ENCODE measurements at regions not wholly inside any gene's neighbourhood (a gene's known extent, or its start where the extent isn't known, plus 50 kb on each side); places are given as distances from the start of the nearest gene placed in this dataset.
A peak's percentile ranks its signal among the peaks of the same experiment; 100 is the strongest.
"Not testable (repeated sequence)": the region's sequence is repeated elsewhere in the genome, so short reads cannot be mapped to it uniquely, and the experiment has no call there.

GRCh38 chr14:37864861-37865718 lies 269.7 kb downstream of the TTC6 start:
- TF ChIP-seq, protein P1, sequence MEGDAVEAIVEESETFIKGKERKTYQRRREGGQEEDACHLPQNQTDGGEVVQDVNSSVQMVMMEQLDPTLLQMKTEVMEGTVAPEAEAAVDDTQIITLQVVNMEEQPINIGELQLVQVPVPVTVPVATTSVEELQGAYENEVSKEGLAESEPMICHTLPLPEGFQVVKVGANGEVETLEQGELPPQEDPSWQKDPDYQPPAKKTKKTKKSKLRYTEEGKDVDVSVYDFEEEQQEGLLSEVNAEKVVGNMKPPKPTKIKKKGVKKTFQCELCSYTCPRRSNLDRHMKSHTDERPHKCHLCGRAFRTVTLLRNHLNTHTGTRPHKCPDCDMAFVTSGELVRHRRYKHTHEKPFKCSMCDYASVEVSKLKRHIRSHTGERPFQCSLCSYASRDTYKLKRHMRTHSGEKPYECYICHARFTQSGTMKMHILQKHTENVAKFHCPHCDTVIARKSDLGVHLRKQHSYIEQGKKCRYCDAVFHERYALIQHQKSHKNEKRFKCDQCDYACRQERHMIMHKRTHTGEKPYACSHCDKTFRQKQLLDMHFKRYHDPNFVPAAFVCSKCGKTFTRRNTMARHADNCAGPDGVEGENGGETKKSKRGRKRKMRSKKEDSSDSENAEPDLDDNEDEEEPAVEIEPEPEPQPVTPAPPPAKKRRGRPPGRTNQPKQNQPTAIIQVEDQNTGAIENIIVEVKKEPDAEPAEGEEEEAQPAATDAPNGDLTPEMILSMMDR (IDR thresholded peaks at IDR 0.05) = no peak
- no peak for DNase-seq (ENCODE audit: low spot score)
- H3K27ac ChIP-seq = no peak overlapping the region
- H3K4me3 ChIP-seq = no peak overlapping the region

GRCh38 chr14:37865719-37866549 lies 270.5 kb downstream of the TTC6 start:
- H3K4me3 ChIP-seq = no peak overlapping the region
- DNase-seq (ENCODE audit: low spot score) = no peak
- no peak overlapping the region for H3K27ac ChIP-seq
- TF ChIP-seq, protein P1 (IDR thresholded peaks at IDR 0.05) = no peak

DNA sequence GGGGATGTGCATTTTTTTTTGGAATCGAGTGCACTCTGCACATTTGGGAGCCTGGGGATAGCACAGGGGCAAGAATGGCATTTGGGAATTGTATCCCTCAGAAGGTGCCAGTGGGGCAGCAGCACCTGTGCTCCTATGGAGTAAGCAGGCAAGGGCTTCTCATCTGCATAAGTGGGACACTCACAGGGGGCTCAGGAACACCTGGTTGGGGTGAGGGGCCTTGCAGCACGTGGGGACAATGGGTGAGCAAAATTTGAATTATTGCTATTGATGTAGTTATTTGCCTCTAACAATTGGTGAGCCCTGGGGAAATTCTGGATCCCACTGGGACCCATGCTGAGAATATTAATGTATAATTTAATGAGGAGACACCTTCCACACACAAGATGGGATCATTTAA lies 274.2 kb downstream of the TTC6 start:
- no peak for DNase-seq (ENCODE audit: low spot score)
- no peak overlapping the region for H3K4me3 ChIP-seq
- TF ChIP-seq, protein P1 (IDR thresholded peaks at IDR 0.05) = no peak
- no peak overlapping the region for H3K27ac ChIP-seq

GRCh38 chr14:37870170-37870569 lies 274.7 kb downstream of the TTC6 start:
- Histone ChIP-seq H3K4me3 (no peak overlapping the region), H3K27ac (no peak overlapping the region)
- DNase-seq (ENCODE audit: low spot score) = no peak
- TF ChIP-seq, protein P1 (IDR thresholded peaks at IDR 0.05) = no peak

DNA sequence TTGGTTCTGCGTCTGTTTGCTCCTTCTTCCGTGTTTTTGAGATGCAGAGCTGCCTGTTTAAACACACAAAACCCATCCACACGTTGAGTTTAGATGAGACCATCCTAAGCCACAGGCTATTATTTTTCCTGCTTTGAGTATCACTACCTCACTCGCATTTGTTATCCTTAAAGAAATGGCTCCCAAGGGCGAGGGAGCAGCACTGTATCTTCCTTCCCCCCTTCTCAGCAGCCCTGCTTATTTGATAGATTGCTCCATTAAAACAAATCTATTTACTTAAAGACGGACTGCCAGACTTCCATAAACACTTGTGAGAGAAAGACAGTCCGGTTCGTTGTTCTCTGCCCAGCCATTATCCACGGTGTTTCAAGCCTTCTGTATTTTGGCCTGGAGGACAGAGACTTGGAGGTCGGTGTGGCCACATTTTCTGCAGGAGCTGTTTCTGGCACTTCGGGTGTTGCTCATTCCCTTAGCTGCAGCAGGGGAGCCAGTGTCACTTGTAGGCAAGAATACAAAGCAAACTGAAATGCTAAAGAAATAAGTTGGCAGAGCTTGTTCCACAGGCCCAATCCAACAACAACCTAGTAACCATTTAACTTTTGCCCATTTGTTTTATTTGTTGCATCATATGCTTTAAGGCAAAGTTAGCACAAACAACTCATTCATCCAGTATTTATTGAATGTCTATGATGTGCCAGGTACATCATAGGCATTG lies 275.4 kb downstream of the TTC6 start:
- Histone ChIP-seq H3K27ac (no peak overlapping the region), H3K4me3 (no peak overlapping the region)
- TF ChIP-seq, protein P1 (IDR thresholded peaks at IDR 0.05) = no peak
- no peak for DNase-seq (ENCODE audit: low spot score)

GRCh38 chr14:37874065-37874428 lies 278.6 kb downstream of the TTC6 start:
- not testable (repeated sequence) for DNase-seq (ENCODE audit: low spot score); H3K4me3 ChIP-seq; H3K27ac ChIP-seq

GRCh38 chr14:37874429-37875109 lies 279.1 kb downstream of the TTC6 start:
- TF ChIP-seq, protein P1 (IDR thresholded peaks at IDR 0.05) = peak; percentile 72
- Histone ChIP-seq H3K4me3 (no peak overlapping the region), H3K27ac (no peak overlapping the region)
- no peak for DNase-seq (ENCODE audit: low spot score)
